HG03575 (cell line): ENCODE measurements at regions not wholly inside any gene's neighbourhood (a gene's known extent, or its start where the extent isn't known, plus 50 kb on each side); places are given as distances from the start of the nearest gene placed in this dataset.
"Not testable (repeated sequence)": the region's sequence is repeated elsewhere in the genome, so short reads cannot be mapped to it uniquely, and the experiment has no call there.

Source experiments
- ATAC-seq: cut with Tn5 transposase; IDR thresholded peaks from one replicate; pipeline ENCODE4 v1.9.1; 2021; ENCODE audit not compliant: unreplicated experiment, insufficient number of reproducible peaks, low FRiP score; ENCODE audit errors: extremely low read depth

- ATAC-seq: not testable (repeated sequence)
Measured at GRCh38 chr16:18263046-18263445, 73.5 kb downstream of the NPIPA8 start.

- not testable (repeated sequence) for ATAC-seq
Measured at GRCh38 chr16:18261848-18262247, 74.7 kb downstream of the NPIPA8 start.

- not testable (repeated sequence) for ATAC-seq
Measured at GRCh38 chr16:18259496-18260176, 76.9 kb downstream of the NPIPA8 start.

GRCh38 chr16:18252943-18253342 is 83.6 kb downstream of the NPIPA8 start:
- ATAC-seq: not testable (repeated sequence)

- not testable (repeated sequence) for ATAC-seq
Measured at GRCh38 chr16:18230505-18230904, 106.0 kb downstream of the NPIPA8 start.

GRCh38 chr16:18222054-18223009 is 114.2 kb downstream of the NPIPA8 start:
- ATAC-seq: not testable (repeated sequence)

GRCh38 chr16:18217741-18218140 is 118.8 kb downstream of the NPIPA8 start:
- not testable (repeated sequence) for ATAC-seq

- not testable (repeated sequence) for ATAC-seq
Measured at GRCh38 chr16:18216814-18217213, 119.7 kb downstream of the NPIPA8 start.

- not testable (repeated sequence) for ATAC-seq
Measured at GRCh38 chr16:18213810-18214209, 122.7 kb downstream of the NPIPA8 start.

GRCh38 chr16:18211505-18211904 is 125.0 kb downstream of the NPIPA8 start:
- ATAC-seq: not testable (repeated sequence)

GRCh38 chr16:18204786-18205185 is 131.8 kb downstream of the NPIPA8 start:
- not testable (repeated sequence) for ATAC-seq

GRCh38 chr16:18204309-18204708 is 132.2 kb downstream of the NPIPA8 start:
- not testable (repeated sequence) for ATAC-seq

GRCh38 chr16:18201511-18201910 is 135.0 kb downstream of the NPIPA8 start:
- not testable (repeated sequence) for ATAC-seq

- not testable (repeated sequence) for ATAC-seq
Measured at GRCh38 chr16:18192389-18192788, 144.1 kb downstream of the NPIPA8 start.

GRCh38 chr16:18190179-18190578 is 146.4 kb downstream of the NPIPA8 start:
- not testable (repeated sequence) for ATAC-seq

- not testable (repeated sequence) for ATAC-seq
Measured at GRCh38 chr16:18184755-18185154, 151.8 kb downstream of the NPIPA8 start.

GRCh38 chr16:18181028-18181427 is 155.5 kb downstream of the NPIPA8 start:
- not testable (repeated sequence) for ATAC-seq

GRCh38 chr16:18173945-18174497 is 162.5 kb downstream of the NPIPA8 start:
- not testable (repeated sequence) for ATAC-seq

GRCh38 chr16:18162293-18162692 is 174.2 kb downstream of the NPIPA8 start:
- not testable (repeated sequence) for ATAC-seq
